PC-3 (cell line): ENCODE measurements at regions not wholly inside any gene's neighbourhood (a gene's known extent, or its start where the extent isn't known, plus 50 kb on each side); places are given as distances from the start of the nearest gene placed in this dataset.

Experiments
- ATAC-seq: fragments of 200-7000 bp; cut with Tn5 transposase; 2 replicates; pipeline ENCODE4 v1.9.1; 2020; ENCODE audit warnings: mild to moderate bottlenecking, moderate library complexity
- BruUV-seq: library from RNA; stranded (reverse); fragments of 400-500 nt; replicated peaks from 2 replicates; lab custom pipeline; 2021; lab: Mats Ljungman, UMichigan
- CTCF ChIA-PET: fragments of 300-600 bp; sonication (Branson Sonifier 250); formaldehyde crosslinking; loops from one replicate; lab custom pipeline; 2022; ENCODE audit warnings: antibody characterized with exemption; lab: Charles Lee
- POLR2A ChIA-PET: fragments of 300-600 bp; sonication (Branson Sonifier 250); formaldehyde crosslinking; loops from one replicate; lab custom pipeline; 2022; ENCODE audit warnings: antibody characterized with exemption; ENCODE audit not compliant: unreplicated experiment; lab: Charles Lee
- DNase-seq: peaks from one replicate; pipeline ENCODE4 v3.0.0-alpha.2; 2015
- H2AFZ ChIP-seq: fragments of 300-600 bp; sonication (generic); 2 replicates; pipeline ENCODE4 v1.6.0; 2016; ENCODE audit warnings: antibody characterized with exemption, low read length
- H3F3A ChIP-seq: fragments of 300-600 bp; sonication (generic); one replicate; pipeline ENCODE4 v1.6.0; 2017; ENCODE audit warnings: antibody characterized with exemption, low read length, control low read depth, mild to moderate bottlenecking; ENCODE audit not compliant: unreplicated experiment
- H3K27ac ChIP-seq: fragments of 300-600 bp; sonication (generic); 2 replicates; pipeline ENCODE4 v1.5.1; 2016; ENCODE audit warnings: mild to moderate bottlenecking, low read length
- H3K27me3 ChIP-seq: fragments of 300-600 bp; sonication (generic); 2 replicates; pipeline ENCODE4 v1.6.1; 2016; ENCODE audit warnings: low read length, mixed read lengths
- H3K36me3 ChIP-seq: fragments of 300-600 bp; sonication (generic); 2 replicates; pipeline ENCODE4 v1.6.1; 2016; ENCODE audit warnings: low read depth, mixed run types, low read length, mixed read lengths
- H3K4me1 ChIP-seq: fragments of 300-600 bp; sonication (generic); 2 replicates; pipeline ENCODE4 v1.5.1; 2016; ENCODE audit warnings: low read length; ENCODE audit not compliant: insufficient read depth
- H3K4me2 ChIP-seq: fragments of 300-600 bp; sonication (generic); 2 replicates; pipeline ENCODE4 v1.6.0; 2016; ENCODE audit warnings: low read length
- H3K4me3 ChIP-seq: fragments of 300-600 bp; sonication (generic); 2 replicates; pipeline ENCODE4 v1.5.1; 2016; ENCODE audit warnings: mild to moderate bottlenecking, low read length, mixed read lengths
- H3K79me2 ChIP-seq: fragments of 300-600 bp; sonication (generic); 2 replicates; pipeline ENCODE4 v1.6.1; 2017; ENCODE audit warnings: low read length, mixed read lengths
- H3K9ac ChIP-seq: fragments of 300-600 bp; sonication (generic); 2 replicates; pipeline ENCODE4 v1.6.0; 2016; ENCODE audit warnings: mild to moderate bottlenecking, low read length
- H3K9me2 ChIP-seq: fragments of 300-600 bp; sonication (generic); replicated peaks from 2 replicates; pipeline ENCODE4 v1.6.1; 2016; ENCODE audit warnings: mixed run types, low read length, mixed read lengths
- H3K9me3 ChIP-seq: fragments of 300-600 bp; sonication (generic); 2 replicates; pipeline ENCODE4 v1.6.1; 2016; ENCODE audit warnings: low read length, mixed read lengths
- H4K20me1 ChIP-seq: fragments of 300-600 bp; sonication (generic); 2 replicates; pipeline ENCODE4 v1.6.1; 2016; ENCODE audit warnings: low read length, mixed read lengths
- CTCF ChIP-seq: fragments of 300-600 bp; sonication (generic); conservative IDR thresholded peaks from 2 replicates; pipeline ENCODE4 v1.5.1; 2017; ENCODE audit warnings: antibody characterized with exemption, low read depth, mild to moderate bottlenecking, low read length
- EZH2 ChIP-seq: fragments of 300-600 bp; sonication (generic); IDR thresholded peaks from one replicate; pipeline ENCODE4 v1.6.1; 2017; ENCODE audit warnings: antibody characterized with exemption, mild to moderate bottlenecking, low read length; ENCODE audit not compliant: unreplicated experiment
- EZH2phosphoT487 ChIP-seq: fragments of 300-600 bp; sonication (generic); IDR thresholded peaks from 2 replicates; pipeline ENCODE4 v1.6.1; 2018; ENCODE audit warnings: mild to moderate bottlenecking, antibody characterized with exemption, low read length, borderline replicate concordance
- intact Hi-C: fragments of 100-400 bp; cut with micrococcal nuclease; formaldehyde crosslinking; loops from 2 replicates; pipeline ENCODE4 v1.9.0; 2023

GRCh38 chr6:101294051-101294638 is 99.4 kb upstream of the GRIK2 start:
- Histone ChIP-seq H4K20me1 (no peaks in the 10 kb centered on the region), H3K27me3 (no peaks in the 10 kb centered on the region), H2AFZ (no peak overlapping the region), H3K79me2 (no peaks in the 10 kb centered on the region), H3K9me2 (no peaks in the 10 kb centered on the region), H3K4me3 (no peak overlapping the region), H3K4me2 (no peak overlapping the region), H3K9ac (no peak overlapping the region), H3K27ac (no peak overlapping the region), H3K4me1 (0 out of 2 replicates have a peak, but pooled peaks cover 9% of the 10 kb centered on the region), H3K9me3 (no peaks in the 10 kb centered on the region), H3K36me3 (no peaks in the 10 kb centered on the region), H3F3A (no peaks in the 10 kb centered on the region)
- BruUV-seq, result no TSS peak
- ATAC-seq (no peak), DNase-seq (no peak)
- ChIA-PET CTCF (no interaction called here), POLR2A (no interaction called here)
- no peak for TF ChIP-seq EZH2phosphoT487
- no peak for TF ChIP-seq EZH2
- TF ChIP-seq CTCF, result no peak
- intact Hi-C loops, result no loop called here

GRCh38 chr6:101294676-101295075 is 98.8 kb upstream of the GRIK2 start:
- intact Hi-C loops, result no loop called here
- no peaks in the 10 kb centered on the region for H3K36me3 ChIP-seq
- ChIA-PET CTCF (no interaction called here), POLR2A (no interaction called here)
- no peak overlapping the region for H3K27ac ChIP-seq
- no peaks in the 10 kb centered on the region for H3K9me3 ChIP-seq
- no peak overlapping the region for H3K4me2 ChIP-seq
- H3K4me3 ChIP-seq, result no peak overlapping the region
- BruUV-seq, result no TSS peak
- DNase-seq, result peak; percentile 26
- H3K9ac ChIP-seq, result no peak overlapping the region
- ATAC-seq, result peak; percentile 27; the same call in 1 of the 2 replicates
- H3K27me3 ChIP-seq, result no peaks in the 10 kb centered on the region
- TF ChIP-seq EZH2phosphoT487 (no peak), EZH2 (no peak), CTCF (no peak)
- H3K4me1 ChIP-seq, result 0 out of 2 replicates have a peak, but pooled peaks cover 9% of the 10 kb centered on the region
- H4K20me1 ChIP-seq, result no peaks in the 10 kb centered on the region
- H3K9me2 ChIP-seq, result no peaks in the 10 kb centered on the region
- H3F3A ChIP-seq, result no peaks in the 10 kb centered on the region
- H2AFZ ChIP-seq, result no peak overlapping the region
- H3K79me2 ChIP-seq, result no peaks in the 10 kb centered on the region

GRCh38 chr6:101296169-101296960 is 97.1 kb upstream of the GRIK2 start:
- H2AFZ ChIP-seq, result no peak overlapping the region
- CTCF ChIA-PET, result no interaction called here

More at GRCh38 chr6:101296169-101296960, 97.1 kb upstream of the GRIK2 start:
- BruUV-seq, result no TSS peak
- Histone ChIP-seq H3K36me3 (no peaks in the 10 kb centered on the region), H3K4me3 (no peak overlapping the region), H3K79me2 (no peaks in the 10 kb centered on the region), H3K9me3 (no peaks in the 10 kb centered on the region), H3F3A (no peaks in the 10 kb centered on the region), H4K20me1 (no peaks in the 10 kb centered on the region), H3K9ac (no peak overlapping the region), H3K4me2 (no peak overlapping the region), H3K27me3 (no peaks in the 10 kb centered on the region), H3K4me1 (0 out of 2 replicates have a peak, but pooled peaks cover 9% of the 10 kb centered on the region), H3K27ac (no peak overlapping the region), H3K9me2 (no peaks in the 10 kb centered on the region)
- DNase-seq (peak; percentile 32), ATAC-seq (peak; percentile 83)
- TF ChIP-seq CTCF, result no peak
- TF ChIP-seq EZH2, result no peak
- TF ChIP-seq EZH2phosphoT487, result no peak
- intact Hi-C loops, result no loop called here
- POLR2A ChIA-PET, result interaction anchor here (0.6 kb wide), 2 partner anchors 39 to 567 kb away, joined by 5 to 6 read pairs; no protein-coding TSS in a partner anchor
